Astrocyte of the cerebellum (primary cell): ENCODE measurements at regions not wholly inside any gene's neighbourhood (a gene's known extent, or its start where the extent isn't known, plus 50 kb on each side); places are given as distances from the start of the nearest gene placed in this dataset.

Experiments
- DNase-seq: peaks from one replicate; pipeline ENCODE4 v3.0.0-alpha.2; 2011; ENCODE audit warnings: low read depth
- H3K4me3 ChIP-seq: 2 replicates; pipeline ENCODE4 v1.5.1; 2011; ENCODE audit warnings: mild to moderate bottlenecking, low read depth, low read length, moderate library complexity
- CTCF ChIP-seq: IDR thresholded peaks from 2 replicates; pipeline ENCODE4 v1.5.1; 2012; ENCODE audit warnings: low read length, low read depth, moderate library complexity, mild to moderate bottlenecking; ENCODE audit errors: missing control alignments
- in situ Hi-C: cut with HindIII; loops from 2 replicates; pipeline ENCODE4 v1.10.0; 2017; ENCODE audit warnings: low sequenced_read_pairs

GRCh38 chr9:80146466-80146865, 574.7 kb downstream of the TLE4 start:
- TF ChIP-seq CTCF: peak; percentile 35
- H3K4me3 ChIP-seq: no peak overlapping the region
- no peak for DNase-seq
- in situ Hi-C loops: no loop called here

DNA sequence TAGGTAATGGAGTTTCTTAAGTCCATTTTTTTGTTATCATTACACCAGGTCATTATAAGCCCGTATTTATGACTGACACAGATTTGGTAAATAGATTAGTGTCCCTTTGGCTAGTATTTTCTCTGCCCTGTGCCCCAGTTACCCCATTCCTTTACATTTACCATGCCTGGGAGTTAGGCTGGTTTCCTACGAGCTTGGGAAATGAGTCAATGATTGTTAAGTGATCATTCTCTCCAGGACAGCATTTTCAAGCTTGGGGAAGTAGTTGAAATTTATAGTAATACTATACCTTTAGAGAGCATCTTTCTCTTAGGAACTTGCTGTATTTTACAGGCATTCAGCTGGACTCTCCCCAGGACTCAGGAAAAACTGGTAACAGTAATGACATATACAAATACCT, 573.1 kb downstream of the TLE4 start:
- no peak for TF ChIP-seq CTCF
- H3K4me3 ChIP-seq: no peak overlapping the region
- no peak for DNase-seq
- in situ Hi-C loops: no loop called here

- no peak overlapping the region for H3K4me3 ChIP-seq
- no peak for DNase-seq
- TF ChIP-seq CTCF: no peak
- in situ Hi-C loops: no loop called here
These were observed 572.6 kb downstream of the TLE4 start for GRCh38 chr9:80144406-80144805.

GRCh38 chr9:80143899-80144298, 572.1 kb downstream of the TLE4 start:
- DNase-seq: no peak
- no peak for TF ChIP-seq CTCF
- H3K4me3 ChIP-seq: no peak overlapping the region
- in situ Hi-C loops: no loop called here

DNA sequence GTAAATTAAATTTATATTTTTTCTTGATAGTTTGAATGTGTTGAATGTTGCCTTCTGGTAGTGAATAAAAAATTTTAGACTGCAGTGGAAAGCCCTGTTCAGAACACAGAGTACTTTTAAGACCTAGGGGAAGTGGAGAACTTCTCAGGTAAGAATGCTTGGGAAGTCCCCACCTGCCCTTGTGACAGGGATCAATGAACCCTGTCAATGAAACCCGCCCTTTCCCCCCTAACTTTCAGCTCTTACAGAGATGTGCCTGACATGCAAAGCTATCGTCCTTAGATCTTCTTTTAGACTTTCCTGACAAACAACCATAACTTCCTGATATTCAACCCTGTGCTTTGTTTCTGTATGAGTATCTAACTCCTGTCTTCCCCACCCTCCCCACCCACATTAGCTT, 562.7 kb downstream of the TLE4 start:
- in situ Hi-C loops: no loop called here

DNA sequence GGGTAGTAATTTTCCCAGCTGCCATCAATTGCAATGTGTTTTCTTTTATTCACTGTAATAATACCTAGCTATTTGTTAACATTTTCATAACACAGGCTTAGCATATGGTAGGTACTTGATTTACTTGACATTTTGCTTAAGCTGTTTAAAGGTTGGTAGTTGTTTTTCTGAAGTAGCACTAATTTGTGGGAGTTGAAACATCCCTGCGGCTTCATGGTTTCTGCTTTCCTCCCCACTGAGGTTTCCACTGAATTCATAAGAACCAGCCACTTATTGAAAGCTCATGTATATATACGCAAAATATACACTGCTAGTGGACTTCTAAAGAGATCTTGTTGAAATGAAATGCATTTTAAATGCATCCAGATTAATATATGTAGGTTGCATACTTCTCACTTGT, 559.9 kb downstream of the TLE4 start:
- in situ Hi-C loops: no loop called here
- no peak for DNase-seq
- no peak for TF ChIP-seq CTCF
- no peak overlapping the region for H3K4me3 ChIP-seq

More for the DNA sequence above, 562.7 kb downstream of the TLE4 start:
- no peak for TF ChIP-seq CTCF
- H3K4me3 ChIP-seq: no peak overlapping the region
- no peak for DNase-seq

- peak; percentile 9 for DNase-seq
- in situ Hi-C loops: no loop called here
- TF ChIP-seq CTCF: no peak
- no peak overlapping the region for H3K4me3 ChIP-seq
These were observed 556.2 kb downstream of the TLE4 start for GRCh38 chr9:80127920-80128319.
